Transverse colon (tissue), 4 donors: ENCODE measurements at regions not wholly inside any gene's neighbourhood (a gene's known extent, or its start where the extent isn't known, plus 50 kb on each side); places are given as distances from the start of the nearest gene placed in this dataset.

ENCODE experiments used
- DNase-seq: peaks from one replicate; pipeline ENCODE4 v3.0.0-alpha.2; 2019
- H3K27ac ChIP-seq, 4 donors: fragments of 200-600 bp; sonication (generic); 2 replicates each; pipeline ENCODE4 v1.5.1; 2016 to 2018; ENCODE audit warnings: inconsistent platforms in 4 of 4
- H3K27me3 ChIP-seq: fragments of 200-600 bp; sonication (generic); 2 replicates; pipeline ENCODE4 v1.5.1; 2017; ENCODE audit warnings: inconsistent platforms
- H3K36me3 ChIP-seq, 4 donors: fragments of 200-600 bp; sonication (generic); 2 replicates each; pipeline ENCODE4 v1.5.1; 2017 to 2019; ENCODE audit warnings: inconsistent platforms in 4 of 4
- H3K4me1 ChIP-seq, 4 donors: fragments of 200-600 bp; sonication (generic); 2 replicates each; pipeline ENCODE4 v1.5.1; 2017 to 2020; ENCODE audit warnings: inconsistent platforms in 4 of 4
- H3K4me3 ChIP-seq, 4 donors: fragments of 200-600 bp; sonication (generic); 1 replicate in 1 of 4; 2 replicates in 3 of 4; pipeline versions ENCODE4 v1.5.1 to v1.6.1; 2017 to 2019; ENCODE audit warnings: inconsistent platforms in 4 of 4
- H3K9me3 ChIP-seq, 2 donors: fragments of 200-600 bp; sonication (generic); 2 replicates each; pipeline ENCODE4 v1.5.1; 2017 to 2019; ENCODE audit warnings: inconsistent platforms in 2 of 2
- CTCF ChIP-seq, 5 experiments: fragments of 200-600 bp in 3 of 5; fragments of 450-650 bp in 2 of 5; sonication (generic) in 3 of 5; IDR thresholded peaks; 1 replicate in 2 of 5; 2 replicates in 3 of 5; pipeline ENCODE4 v1.5.1; 2016 to 2017; ENCODE audit warnings: antibody characterized with exemption in 5 of 5, inconsistent platforms in 3 of 5, mild to moderate bottlenecking in 2 of 5, moderate library complexity in 1 of 5
- EP300 ChIP-seq: sonication (generic); formaldehyde crosslinking; IDR thresholded peaks from one replicate; pipeline ENCODE4 v1.6.1; 2017; ENCODE audit warnings: antibody characterized with exemption, low read depth
- POLR2A ChIP-seq: fragments of 450-650 bp; IDR thresholded peaks from one replicate; pipeline ENCODE4 v1.6.1; 2016; ENCODE audit warnings: antibody characterized with exemption, mild to moderate bottlenecking, moderate library complexity
- POLR2AphosphoS5 ChIP-seq, 3 donors: sonication (generic); formaldehyde crosslinking; IDR thresholded peaks; one replicate each; pipeline ENCODE4 v1.6.1; 2016; ENCODE audit warnings: antibody characterized with exemption in 3 of 3
- WGBS, 2 donors: methylation state at CpG; one replicate each; pipeline ENCODE4 v1.1.5; 2018; ENCODE audit warnings: low coverage in 1 of 2; 5-methylcytosine and 5-hydroxymethylcytosine counted together
- in situ Hi-C, 4 donors: fragments of 200-750 bp; cut with MboI; loops; one replicate each; pipeline versions ENCODE4 v1.15.0 to v1.15.1; 2017; ENCODE audit warnings: low sequenced_read_pairs in 3 of 4, low pct_ligation_motif_present in 1 of 4, low pct_unique_long_range_greater_than_20kb in 1 of 4
- intact Hi-C: fragments of 100-400 bp; cut with DNase I; formaldehyde crosslinking; loops from one replicate; pipeline ENCODE4 v1.15.1; 2023; ENCODE audit warnings: low total_unique reads

- no peak for DNase-seq
- no peaks in the 10 kb centered on the region for H3K9me3 ChIP-seq
- TF ChIP-seq POLR2A (no peak), POLR2AphosphoS5 (IDR thresholded peaks at IDR 0.05) (no peak), CTCF (IDR thresholded peaks at IDR 0.05) (no peak)
- H3K4me3 ChIP-seq = no peak overlapping the region
- no peak overlapping the region for H3K27ac ChIP-seq
- H3K36me3 ChIP-seq = no peaks in the 10 kb centered on the region
- WGBS, 2 donors = 82% methylated on average over 6 of the region's 6 CpGs; no CpG with 5 or more reads in 1 of the 2 donors
- in situ Hi-C loops = no loop called here
- H3K27me3 ChIP-seq = no peaks in the 10 kb centered on the region
- intact Hi-C loops = no loop called here
- H3K4me1 ChIP-seq = peaks cover 0 to 13% (median 10%) of the 10 kb centered on the region in 4 donors
Observed at GRCh38 chr12:4168036-4168435, 105.5 kb upstream of the CCND2 start.

GRCh38 chr12:4164559-4165558 lies 108.7 kb upstream of the CCND2 start:
- WGBS, 2 donors = 11 to 12% methylated on average over 15 to 63 of the region's 63 CpGs
- Histone ChIP-seq H3K27ac (peak overlapping the region; percentile 64 to 78 (median 70)), H3K36me3 (no peaks in the 10 kb centered on the region), H3K27me3 (no peaks in the 10 kb centered on the region), H3K4me1 (peaks cover 0 to 13% (median 10%) of the 10 kb centered on the region in 4 donors), H3K4me3 (peak overlapping the region; percentile 34 to 61 (median 38)), H3K9me3 (no peaks in the 10 kb centered on the region)
- intact Hi-C loops = no loop called here
- TF ChIP-seq POLR2AphosphoS5 (IDR thresholded peaks at IDR 0.05) (peak in 1 of 3 donors; percentile 19), CTCF (IDR thresholded peaks at IDR 0.05) (no peak)
- in situ Hi-C loops = no loop called here
- peak; percentile 50 for DNase-seq

- Histone ChIP-seq H3K27me3 (no peaks in the 10 kb centered on the region), H3K4me1 (peaks cover 0 to 13% (median 10%) of the 10 kb centered on the region in 4 donors), H3K36me3 (no peaks in the 10 kb centered on the region), H3K27ac (peak overlapping the region; percentile 64 to 78 (median 70)), H3K4me3 (peak overlapping the region in 3 of 4 donors; percentile 35 to 61 (median 40)), H3K9me3 (no peaks in the 10 kb centered on the region)
- in situ Hi-C loops (no loop called here), intact Hi-C loops (no loop called here)
- no peak for DNase-seq
- TF ChIP-seq POLR2AphosphoS5 (IDR thresholded peaks at IDR 0.05) = no peak
- TF ChIP-seq EP300 = no peak
- TF ChIP-seq CTCF (IDR thresholded peaks at IDR 0.05) = no peak
- no peak for TF ChIP-seq POLR2A
- WGBS, 2 donors = 59 to 79% methylated on average over 8 to 12 of the region's 12 CpGs
Observed at GRCh38 chr12:4164188-4164558, 109.4 kb upstream of the CCND2 start.

GRCh38 chr12:4161718-4162117 lies 111.8 kb upstream of the CCND2 start:
- intact Hi-C loops (no loop called here), in situ Hi-C loops (no loop called here)
- H3K36me3 ChIP-seq = no peaks in the 10 kb centered on the region
- no peak for DNase-seq
- H3K27ac ChIP-seq = no peak overlapping the region
- H3K27me3 ChIP-seq = no peaks in the 10 kb centered on the region
- TF ChIP-seq EP300 = no peak
- no peak for TF ChIP-seq POLR2AphosphoS5 (IDR thresholded peaks at IDR 0.05)
- TF ChIP-seq POLR2A = no peak
- no peak for TF ChIP-seq CTCF (IDR thresholded peaks at IDR 0.05)
- whole genome bisulfite sequencing, 2 donors = 85 to 95% methylated on average over 3 of the region's 3 CpGs
- no peaks in the 10 kb centered on the region for H3K9me3 ChIP-seq
- peaks cover 0 to 13% (median 10%) of the 10 kb centered on the region in 4 donors for H3K4me1 ChIP-seq
- no peak overlapping the region for H3K4me3 ChIP-seq
